K562 (cell line): ENCODE measurements at regions not wholly inside any gene's neighbourhood (a gene's known extent, or its start where the extent isn't known, plus 50 kb on each side); places are given as distances from the start of the nearest gene placed in this dataset.

Experiments
- CBX8 ChIP-seq: fragments of 200-600 bp; sonication (generic); IDR thresholded peaks from 2 replicates; pipeline ENCODE4 v1.6.1; 2012; ENCODE audit warnings: borderline replicate concordance, mixed run types, low read depth, mild to moderate bottlenecking, moderate library complexity, mixed read lengths, low read length, control low read depth, inconsistent platforms; ENCODE audit not compliant: poor library complexity, severe bottlenecking; ENCODE audit errors: extremely low read depth
- MBD2 ChIP-seq: sonication (generic); IDR thresholded peaks from 2 replicates; pipeline ENCODE4 v1.6.1; 2016; ENCODE audit warnings: low read depth, borderline replicate concordance
- MGA ChIP-seq: fragments of 450-650 bp; IDR thresholded peaks from 2 replicates; pipeline ENCODE4 v1.6.1; 2016; ENCODE audit warnings: mild to moderate bottlenecking, moderate library complexity
- TF ChIP-seq, protein P1 (sequence below): fragments of 150-350 bp; conservative IDR thresholded peaks from 2 replicates; pipeline ENCODE4 v1.6.1; 2014; ENCODE audit warnings: low read length

DNA sequence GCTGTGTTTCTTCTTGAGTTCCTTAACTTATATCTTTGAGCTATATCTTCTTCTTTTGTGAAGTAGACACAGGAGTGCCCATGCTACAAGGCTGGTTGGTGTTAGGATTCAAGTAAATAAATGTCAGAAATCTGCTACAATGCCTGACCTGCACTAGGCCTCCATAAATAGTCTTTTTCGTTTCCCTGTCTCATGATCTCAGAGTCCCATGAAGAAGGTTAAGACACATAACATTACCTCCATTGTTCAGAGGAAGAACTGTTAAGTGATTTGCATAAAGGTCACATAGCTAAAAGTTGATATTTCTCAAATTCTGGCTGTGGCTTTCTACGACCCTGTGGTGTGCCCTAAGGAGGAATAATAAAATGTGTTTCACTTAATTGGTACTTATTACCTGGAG, 228.4 kb downstream of the KCNS3 start (continued):
- TF ChIP-seq MGA, result no peak
- TF ChIP-seq, protein P1, sequence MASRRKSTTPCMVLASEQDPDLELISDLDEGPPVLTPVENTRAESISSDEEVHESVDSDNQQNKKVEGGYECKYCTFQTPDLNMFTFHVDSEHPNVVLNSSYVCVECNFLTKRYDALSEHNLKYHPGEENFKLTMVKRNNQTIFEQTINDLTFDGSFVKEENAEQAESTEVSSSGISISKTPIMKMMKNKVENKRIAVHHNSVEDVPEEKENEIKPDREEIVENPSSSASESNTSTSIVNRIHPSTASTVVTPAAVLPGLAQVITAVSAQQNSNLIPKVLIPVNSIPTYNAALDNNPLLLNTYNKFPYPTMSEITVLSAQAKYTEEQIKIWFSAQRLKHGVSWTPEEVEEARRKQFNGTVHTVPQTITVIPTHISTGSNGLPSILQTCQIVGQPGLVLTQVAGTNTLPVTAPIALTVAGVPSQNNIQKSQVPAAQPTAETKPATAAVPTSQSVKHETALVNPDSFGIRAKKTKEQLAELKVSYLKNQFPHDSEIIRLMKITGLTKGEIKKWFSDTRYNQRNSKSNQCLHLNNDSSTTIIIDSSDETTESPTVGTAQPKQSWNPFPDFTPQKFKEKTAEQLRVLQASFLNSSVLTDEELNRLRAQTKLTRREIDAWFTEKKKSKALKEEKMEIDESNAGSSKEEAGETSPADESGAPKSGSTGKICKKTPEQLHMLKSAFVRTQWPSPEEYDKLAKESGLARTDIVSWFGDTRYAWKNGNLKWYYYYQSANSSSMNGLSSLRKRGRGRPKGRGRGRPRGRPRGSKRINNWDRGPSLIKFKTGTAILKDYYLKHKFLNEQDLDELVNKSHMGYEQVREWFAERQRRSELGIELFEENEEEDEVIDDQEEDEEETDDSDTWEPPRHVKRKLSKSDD, result no peak
- TF ChIP-seq CBX8, result no peak
- TF ChIP-seq MBD2, result no peak
